Mononuclear cell (primary cell): ENCODE measurements at regions not wholly inside any gene's neighbourhood (a gene's known extent, or its start where the extent isn't known, plus 50 kb on each side); places are given as distances from the start of the nearest gene placed in this dataset.
A peak's percentile ranks its signal among the peaks of the same experiment; 100 is the strongest.

ENCODE experiments used
- H3K27me3 ChIP-seq: 2 replicates; pipeline ENCODE4 v1.6.0; 2011; ENCODE audit warnings: low read length, control low read depth; ENCODE audit not compliant: insufficient read depth
- H3K4me1 ChIP-seq: 2 replicates; pipeline ENCODE4 v1.5.1; 2011; ENCODE audit warnings: mild to moderate bottlenecking, low read length, control low read depth; ENCODE audit not compliant: insufficient read depth
- H3K4me3 ChIP-seq: 2 replicates; pipeline ENCODE4 v1.5.1; 2011; ENCODE audit warnings: mild to moderate bottlenecking, low read length, moderate library complexity
- H3K9me3 ChIP-seq: 2 replicates; pipeline ENCODE4 v1.5.1; 2011; ENCODE audit warnings: low read depth, mild to moderate bottlenecking, control low read depth, low read length

- H3K27me3 ChIP-seq, result no peaks in the 10 kb centered on the region
- peaks cover 53% of the 10 kb centered on the region for H3K4me1 ChIP-seq
- no peak overlapping the region for H3K4me3 ChIP-seq
- no peaks in the 10 kb centered on the region for H3K9me3 ChIP-seq
Observed at GRCh38 chr6:144335311-144335861, 50.3 kb downstream of the UTRN start.

- no peak overlapping the region for H3K4me3 ChIP-seq
- no peaks in the 10 kb centered on the region for H3K27me3 ChIP-seq
- H3K9me3 ChIP-seq, result no peaks in the 10 kb centered on the region
- H3K4me1 ChIP-seq, result peaks cover 59% of the 10 kb centered on the region
Observed at GRCh38 chr6:144335914-144336313, 50.8 kb downstream of the UTRN start.

- Histone ChIP-seq H3K4me3 (no peak overlapping the region), H3K9me3 (no peaks in the 10 kb centered on the region), H3K4me1 (peaks cover 66% of the 10 kb centered on the region), H3K27me3 (no peaks in the 10 kb centered on the region)
Observed at GRCh38 chr6:144336900-144337299, 51.8 kb downstream of the UTRN start.

- H3K27me3 ChIP-seq, result no peaks in the 10 kb centered on the region
Observed at GRCh38 chr6:144338474-144338873, 53.3 kb downstream of the UTRN start.

GRCh38 chr6:144338951-144339700, 54.0 kb downstream of the UTRN start:
- H3K4me3 ChIP-seq, result no peak overlapping the region
- no peaks in the 10 kb centered on the region for H3K27me3 ChIP-seq
- peaks cover 88% of the 10 kb centered on the region for H3K4me1 ChIP-seq
- H3K9me3 ChIP-seq, result no peaks in the 10 kb centered on the region

More at GRCh38 chr6:144338474-144338873, 53.3 kb downstream of the UTRN start:
- Histone ChIP-seq H3K9me3 (no peaks in the 10 kb centered on the region), H3K4me3 (no peak overlapping the region), H3K4me1 (peaks cover 82% of the 10 kb centered on the region)

- Histone ChIP-seq H3K4me1 (peaks cover 89% of the 10 kb centered on the region), H3K27me3 (no peaks in the 10 kb centered on the region), H3K4me3 (no peak overlapping the region), H3K9me3 (no peaks in the 10 kb centered on the region)
Observed at GRCh38 chr6:144339859-144340452, 54.8 kb downstream of the UTRN start.

- Histone ChIP-seq H3K9me3 (no peaks in the 10 kb centered on the region), H3K4me1 (peaks cover 89% of the 10 kb centered on the region), H3K27me3 (no peaks in the 10 kb centered on the region), H3K4me3 (no peak overlapping the region)
Observed at GRCh38 chr6:144340541-144341371, 55.6 kb downstream of the UTRN start.

GRCh38 chr6:144341831-144342527, 56.8 kb downstream of the UTRN start:
- Histone ChIP-seq H3K4me3 (no peak overlapping the region), H3K9me3 (no peaks in the 10 kb centered on the region), H3K27me3 (no peaks in the 10 kb centered on the region), H3K4me1 (peaks cover 89% of the 10 kb centered on the region)

- Histone ChIP-seq H3K4me3 (peak overlapping the region; percentile 58), H3K4me1 (peaks cover 96% of the 10 kb centered on the region), H3K9me3 (no peaks in the 10 kb centered on the region), H3K27me3 (no peaks in the 10 kb centered on the region)
Observed at GRCh38 chr6:144343701-144344428, 58.7 kb downstream of the UTRN start.

- no peaks in the 10 kb centered on the region for H3K9me3 ChIP-seq
- no peaks in the 10 kb centered on the region for H3K27me3 ChIP-seq
- peak overlapping the region; percentile 58 for H3K4me3 ChIP-seq
- H3K4me1 ChIP-seq, result peaks cover 97% of the 10 kb centered on the region
Observed at GRCh38 chr6:144344646-144345045, 59.5 kb downstream of the UTRN start.

- peak overlapping the region; percentile 58 for H3K4me3 ChIP-seq
Observed at GRCh38 chr6:144345451-144345850, 60.3 kb downstream of the UTRN start.

GRCh38 chr6:144346719-144347447, 61.7 kb downstream of the UTRN start:
- Histone ChIP-seq H3K4me3 (no peak overlapping the region), H3K27me3 (no peaks in the 10 kb centered on the region), H3K9me3 (no peaks in the 10 kb centered on the region), H3K4me1 (peaks cover 98% of the 10 kb centered on the region)

More at GRCh38 chr6:144345451-144345850, 60.3 kb downstream of the UTRN start:
- peaks cover 96% of the 10 kb centered on the region for H3K4me1 ChIP-seq
- no peaks in the 10 kb centered on the region for H3K27me3 ChIP-seq
- H3K9me3 ChIP-seq, result no peaks in the 10 kb centered on the region

GRCh38 chr6:144347448-144347759, 62.3 kb downstream of the UTRN start:
- no peak overlapping the region for H3K4me3 ChIP-seq
- H3K27me3 ChIP-seq, result no peaks in the 10 kb centered on the region
- H3K9me3 ChIP-seq, result no peaks in the 10 kb centered on the region
- H3K4me1 ChIP-seq, result peaks cover 98% of the 10 kb centered on the region

- H3K4me1 ChIP-seq, result peaks cover 96% of the 10 kb centered on the region
- no peak overlapping the region for H3K4me3 ChIP-seq
- no peaks in the 10 kb centered on the region for H3K9me3 ChIP-seq
- H3K27me3 ChIP-seq, result no peaks in the 10 kb centered on the region
Observed at GRCh38 chr6:144347933-144348332, 62.8 kb downstream of the UTRN start.
